ENCODE measurements at regions not wholly inside any gene's neighbourhood (a gene's known extent, or its start where the extent isn't known, plus 50 kb on each side); places are given as distances from the start of the nearest gene placed in this dataset.

DNA sequence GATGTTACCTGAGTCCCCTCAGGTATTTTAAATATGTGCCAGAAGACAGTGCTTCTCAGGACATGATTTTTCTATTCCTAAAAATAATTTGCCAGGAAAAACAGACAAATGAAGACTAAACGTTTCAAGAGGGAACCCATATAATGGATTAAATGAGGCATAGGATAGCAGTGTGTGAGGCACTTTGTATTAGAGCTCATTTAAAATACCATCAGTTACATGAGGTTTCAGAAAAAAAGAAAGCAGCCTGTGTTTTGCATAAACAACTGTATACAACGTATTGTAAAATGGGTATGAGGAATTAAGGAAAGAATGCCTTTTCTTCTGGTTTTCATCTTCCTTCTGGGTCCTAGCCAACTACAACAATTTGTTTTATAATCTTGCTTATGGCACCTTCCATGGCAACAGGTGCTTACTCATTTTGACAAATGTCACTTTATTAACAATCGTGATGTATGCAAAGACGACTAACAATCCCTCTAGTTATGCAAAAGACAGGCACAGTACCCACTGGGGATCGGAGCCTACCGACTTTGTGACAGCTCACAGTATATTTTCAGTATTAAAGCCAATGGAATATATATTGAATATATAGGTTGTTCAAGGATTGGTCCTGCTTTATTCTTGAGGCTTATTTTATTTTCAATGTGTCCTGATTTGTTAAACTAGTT is 231.6 kb upstream of the ZNF717 start:
- no peaks in the 10 kb centered on the region for H3K36me3 Mint-ChIP-seq (ENCODE audit: low read depth)
- H3K4me1 Mint-ChIP-seq (ENCODE audit: low read depth) = no peaks in the 10 kb centered on the region
- no peak overlapping the region for H3K27ac Mint-ChIP-seq
- intact Hi-C loops (cut with micrococcal nuclease) = no loop called here
- H3K9me3 Mint-ChIP-seq = peaks cover 41% of the 10 kb centered on the region
- no peaks in the 10 kb centered on the region for H3K27me3 Mint-ChIP-seq (ENCODE audit: low read depth)
- DNase-seq (ENCODE audit: low spot score) = no peak
- H3K4me3 Mint-ChIP-seq (ENCODE audit: low read depth) = no peak overlapping the region

DNA sequence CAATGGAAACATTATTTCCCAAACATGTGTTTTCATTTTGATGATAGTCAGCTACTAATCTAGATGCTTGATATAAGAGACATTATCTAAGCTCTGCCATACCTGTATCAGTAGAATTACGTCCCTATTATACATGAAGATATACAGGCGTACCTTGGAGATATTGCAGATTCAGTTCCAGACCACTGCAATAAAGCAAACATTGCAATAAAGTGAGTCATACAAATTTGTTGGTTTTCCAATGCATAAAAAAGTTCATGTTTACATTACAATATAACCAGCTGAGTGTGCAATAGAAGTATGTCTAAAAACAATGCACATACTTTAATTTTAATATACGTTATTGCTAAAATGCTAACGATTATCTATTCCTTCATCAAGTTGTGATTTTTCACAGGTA is 236.0 kb upstream of the ZNF717 start:
- Mint-ChIP-seq H3K9me3 (peaks cover 31% of the 10 kb centered on the region), H3K27ac (no peak overlapping the region), H3K4me1 (ENCODE audit: low read depth) (no peaks in the 10 kb centered on the region), H3K36me3 (ENCODE audit: low read depth) (no peaks in the 10 kb centered on the region), H3K27me3 (ENCODE audit: low read depth) (no peaks in the 10 kb centered on the region), H3K4me3 (ENCODE audit: low read depth) (no peak overlapping the region)
- no peak for DNase-seq (ENCODE audit: low spot score)
- intact Hi-C loops (cut with micrococcal nuclease) = no loop called here

DNA sequence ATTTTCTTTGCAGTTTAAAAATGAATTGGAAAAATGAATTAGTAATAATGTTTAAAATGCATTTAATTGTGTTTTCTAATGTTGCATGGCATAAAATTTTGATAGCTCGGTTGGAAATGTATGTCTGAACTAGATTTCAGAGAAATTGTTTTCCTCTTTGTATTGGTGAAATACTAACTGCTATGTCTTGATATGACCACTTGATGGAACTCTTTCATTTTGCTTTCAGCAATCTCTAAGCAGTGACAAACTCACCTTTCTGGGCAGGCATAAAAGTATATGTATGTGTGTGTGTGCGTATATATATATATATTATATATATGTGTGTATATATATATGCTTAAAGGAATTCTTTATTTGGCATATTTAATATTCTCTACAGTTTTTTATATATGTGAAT is 239.3 kb upstream of the ZNF717 start:
- no peaks in the 10 kb centered on the region for H3K4me1 Mint-ChIP-seq (ENCODE audit: low read depth)
- no peaks in the 10 kb centered on the region for H3K27me3 Mint-ChIP-seq (ENCODE audit: low read depth)
- H3K9me3 Mint-ChIP-seq = peaks cover 27% of the 10 kb centered on the region
- no peak overlapping the region for H3K4me3 Mint-ChIP-seq (ENCODE audit: low read depth)
- H3K27ac Mint-ChIP-seq = no peak overlapping the region
- H3K36me3 Mint-ChIP-seq (ENCODE audit: low read depth) = no peaks in the 10 kb centered on the region
- intact Hi-C loops (cut with micrococcal nuclease) = no loop called here
- no peak for DNase-seq (ENCODE audit: low spot score)

DNA sequence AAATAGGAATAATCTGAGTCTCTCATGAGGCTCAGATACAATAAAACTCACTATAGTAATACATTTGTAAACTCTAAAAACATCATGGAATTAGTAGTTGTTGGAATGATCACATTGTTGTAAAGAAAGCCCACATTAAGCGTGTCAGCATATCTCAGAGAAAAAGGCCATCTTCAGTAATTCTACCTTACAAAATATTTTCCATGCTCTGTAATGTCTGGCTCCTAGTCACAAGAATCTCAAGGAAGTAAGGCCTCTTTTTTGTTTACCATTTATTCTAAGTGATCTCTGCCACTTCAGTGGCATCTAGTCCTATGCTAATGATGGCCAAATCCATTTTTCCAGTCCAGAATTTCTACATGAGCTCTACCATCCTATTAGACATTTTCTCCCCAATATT is 240.2 kb upstream of the ZNF717 start:
- no peak for DNase-seq (ENCODE audit: low spot score)
- H3K9me3 Mint-ChIP-seq = peaks cover 26% of the 10 kb centered on the region
- no peak overlapping the region for H3K27ac Mint-ChIP-seq
- H3K4me3 Mint-ChIP-seq (ENCODE audit: low read depth) = no peak overlapping the region
- H3K36me3 Mint-ChIP-seq (ENCODE audit: low read depth) = no peaks in the 10 kb centered on the region
- H3K4me1 Mint-ChIP-seq (ENCODE audit: low read depth) = no peaks in the 10 kb centered on the region
- H3K27me3 Mint-ChIP-seq (ENCODE audit: low read depth) = no peaks in the 10 kb centered on the region
- intact Hi-C loops (cut with micrococcal nuclease) = no loop called here

DNA sequence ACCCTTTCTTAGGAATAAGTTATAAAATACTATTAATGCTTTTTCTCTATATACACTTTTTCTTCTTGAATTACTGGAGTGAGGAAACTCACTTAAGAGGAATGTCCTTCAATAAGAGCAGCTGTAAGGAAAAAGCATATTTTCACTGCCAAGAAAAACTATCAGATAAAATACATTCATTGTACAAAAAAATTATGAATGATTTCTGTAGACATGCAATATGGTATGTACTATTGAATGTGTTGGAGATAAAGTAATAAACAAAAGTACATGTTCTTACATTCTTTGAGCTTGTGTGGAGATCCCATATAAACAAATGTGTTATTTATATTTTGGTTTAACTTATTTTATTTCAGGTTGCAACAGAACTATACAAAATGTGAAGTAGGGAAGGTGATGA is 241.0 kb upstream of the ZNF717 start:
- Mint-ChIP-seq H3K27ac (no peak overlapping the region), H3K4me3 (ENCODE audit: low read depth) (no peak overlapping the region), H3K4me1 (ENCODE audit: low read depth) (no peaks in the 10 kb centered on the region), H3K36me3 (ENCODE audit: low read depth) (no peaks in the 10 kb centered on the region), H3K27me3 (ENCODE audit: low read depth) (no peaks in the 10 kb centered on the region), H3K9me3 (peaks cover 21% of the 10 kb centered on the region)
- DNase-seq (ENCODE audit: low spot score) = no peak
- intact Hi-C loops (cut with micrococcal nuclease) = no loop called here

DNA sequence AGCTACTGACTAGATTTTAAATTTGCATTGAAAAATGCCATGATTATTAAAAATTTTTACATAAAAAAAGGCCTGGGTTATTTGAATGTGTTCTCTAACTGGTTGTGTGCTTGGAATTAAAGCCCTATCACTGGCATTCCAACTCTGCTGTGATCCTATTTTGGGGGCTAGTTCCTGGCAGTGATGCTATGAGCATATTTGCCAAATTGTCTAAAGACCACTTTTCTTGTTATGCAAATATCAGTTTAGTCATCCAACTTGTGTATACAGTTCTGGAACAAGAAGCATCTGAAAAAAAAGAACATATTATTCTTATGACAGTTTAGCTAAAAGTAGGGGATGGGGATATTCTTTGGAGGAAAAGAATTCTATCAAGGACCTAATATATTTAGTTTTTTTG is 243.4 kb upstream of the ZNF717 start:
- H3K4me3 Mint-ChIP-seq (ENCODE audit: low read depth) = no peak overlapping the region
- no peaks in the 10 kb centered on the region for H3K27me3 Mint-ChIP-seq (ENCODE audit: low read depth)
- H3K9me3 Mint-ChIP-seq = peaks cover 23% of the 10 kb centered on the region
- H3K27ac Mint-ChIP-seq = no peak overlapping the region
- no peak for DNase-seq (ENCODE audit: low spot score)
- no peaks in the 10 kb centered on the region for H3K36me3 Mint-ChIP-seq (ENCODE audit: low read depth)
- H3K4me1 Mint-ChIP-seq (ENCODE audit: low read depth) = no peaks in the 10 kb centered on the region
- intact Hi-C loops (cut with micrococcal nuclease) = no loop called here

DNA sequence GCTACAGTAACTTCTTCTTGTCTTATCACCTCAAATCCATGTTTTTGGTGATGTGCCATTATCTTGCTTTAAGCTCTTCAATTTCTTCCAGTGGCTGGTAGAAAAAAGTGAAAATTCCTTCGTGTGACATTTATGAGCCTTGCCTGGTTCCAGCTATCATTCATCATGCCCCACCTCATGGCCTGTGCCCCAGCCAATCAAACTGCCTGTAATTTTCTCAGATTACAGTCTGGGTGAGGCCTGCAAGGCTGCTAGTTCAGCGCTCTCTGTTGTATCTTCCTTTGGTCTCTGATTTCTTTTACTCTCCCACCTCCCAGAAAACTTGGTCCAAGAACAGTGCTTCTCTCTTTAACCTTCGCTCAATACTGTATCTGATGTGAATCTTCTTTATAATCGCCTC is 249.3 kb upstream of the ZNF717 start:
- Mint-ChIP-seq H3K9me3 (peaks cover 31% of the 10 kb centered on the region), H3K27me3 (ENCODE audit: low read depth) (no peaks in the 10 kb centered on the region), H3K27ac (no peak overlapping the region), H3K4me3 (ENCODE audit: low read depth) (no peak overlapping the region), H3K36me3 (ENCODE audit: low read depth) (no peaks in the 10 kb centered on the region), H3K4me1 (ENCODE audit: low read depth) (no peaks in the 10 kb centered on the region)
- intact Hi-C loops (cut with micrococcal nuclease) = no loop called here
- DNase-seq (ENCODE audit: low spot score) = no peak

DNA sequence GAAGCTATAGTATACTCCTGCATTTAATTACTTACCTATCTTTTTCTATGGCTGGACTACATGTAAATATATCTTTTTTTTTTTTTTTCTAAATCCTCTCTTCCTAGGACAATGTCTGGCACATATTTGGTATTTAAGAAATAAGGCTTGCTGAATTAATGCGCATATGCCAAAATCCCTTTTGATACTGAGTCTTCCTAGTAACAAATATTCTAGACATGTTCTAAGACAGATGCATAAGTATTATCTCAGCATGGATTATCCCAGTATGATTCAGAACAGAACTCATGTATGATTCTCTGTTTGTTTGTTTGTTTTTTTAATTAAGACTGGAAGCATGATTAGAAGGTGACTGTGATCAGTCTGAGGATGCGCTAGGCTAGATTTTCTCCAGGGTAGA is 249.8 kb upstream of the ZNF717 start:
- H3K36me3 Mint-ChIP-seq (ENCODE audit: low read depth) = no peaks in the 10 kb centered on the region
- intact Hi-C loops (cut with micrococcal nuclease) = no loop called here
- H3K27ac Mint-ChIP-seq = no peak overlapping the region
- H3K27me3 Mint-ChIP-seq (ENCODE audit: low read depth) = no peaks in the 10 kb centered on the region
- peaks cover 30% of the 10 kb centered on the region for H3K9me3 Mint-ChIP-seq
- no peak for DNase-seq (ENCODE audit: low spot score)
- no peak overlapping the region for H3K4me3 Mint-ChIP-seq (ENCODE audit: low read depth)
- no peaks in the 10 kb centered on the region for H3K4me1 Mint-ChIP-seq (ENCODE audit: low read depth)

DNA sequence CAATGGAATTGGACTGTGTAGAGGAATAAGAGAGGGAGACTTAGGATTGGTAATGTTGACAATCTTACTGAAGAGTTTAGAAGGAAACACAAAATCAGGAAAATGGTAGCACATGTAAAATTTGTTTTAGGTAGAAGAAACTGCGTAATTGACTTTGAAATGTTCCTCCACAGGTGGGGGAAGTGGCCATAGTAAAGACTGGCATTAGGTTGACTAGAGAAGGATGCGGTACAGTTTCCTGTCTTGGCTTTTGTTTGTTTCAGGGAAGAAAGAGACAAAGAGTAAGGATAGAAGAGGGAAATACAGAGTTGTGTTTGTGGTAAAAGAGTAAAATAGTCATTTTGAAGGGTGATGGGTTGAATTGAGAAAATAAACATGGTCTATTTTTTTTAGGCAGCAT is 253.6 kb upstream of the ZNF717 start:
- Mint-ChIP-seq H3K9me3 (peaks cover 19% of the 10 kb centered on the region), H3K27me3 (ENCODE audit: low read depth) (no peaks in the 10 kb centered on the region), H3K27ac (no peak overlapping the region), H3K4me1 (ENCODE audit: low read depth) (no peaks in the 10 kb centered on the region), H3K4me3 (ENCODE audit: low read depth) (no peak overlapping the region), H3K36me3 (ENCODE audit: low read depth) (no peaks in the 10 kb centered on the region)
- intact Hi-C loops (cut with micrococcal nuclease) = no loop called here
- DNase-seq (ENCODE audit: low spot score) = no peak

DNA sequence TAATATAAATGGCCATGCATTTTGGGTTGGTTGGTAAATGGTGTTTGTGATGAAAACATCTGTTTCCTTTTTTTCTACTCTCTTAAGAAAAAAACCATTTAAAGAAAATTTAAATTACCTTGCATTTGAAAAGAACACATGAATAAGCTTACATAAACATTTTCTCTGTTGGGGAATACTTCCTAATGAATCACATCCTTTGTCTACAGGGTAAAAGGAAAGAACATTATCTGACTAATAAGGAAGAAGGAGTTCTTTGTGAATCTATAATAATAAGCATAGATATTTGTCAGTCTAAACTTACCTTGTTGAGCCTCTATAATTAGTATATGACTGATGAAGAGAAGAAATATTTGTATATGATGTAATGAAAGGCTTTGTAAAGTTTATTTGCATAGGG is 254.1 kb upstream of the ZNF717 start:
- DNase-seq (ENCODE audit: low spot score) = no peak
- Mint-ChIP-seq H3K27me3 (ENCODE audit: low read depth) (no peaks in the 10 kb centered on the region), H3K36me3 (ENCODE audit: low read depth) (no peaks in the 10 kb centered on the region), H3K4me3 (ENCODE audit: low read depth) (no peak overlapping the region), H3K27ac (no peak overlapping the region), H3K4me1 (ENCODE audit: low read depth) (no peaks in the 10 kb centered on the region), H3K9me3 (peaks cover 15% of the 10 kb centered on the region)
- intact Hi-C loops (cut with micrococcal nuclease) = no loop called here

DNA sequence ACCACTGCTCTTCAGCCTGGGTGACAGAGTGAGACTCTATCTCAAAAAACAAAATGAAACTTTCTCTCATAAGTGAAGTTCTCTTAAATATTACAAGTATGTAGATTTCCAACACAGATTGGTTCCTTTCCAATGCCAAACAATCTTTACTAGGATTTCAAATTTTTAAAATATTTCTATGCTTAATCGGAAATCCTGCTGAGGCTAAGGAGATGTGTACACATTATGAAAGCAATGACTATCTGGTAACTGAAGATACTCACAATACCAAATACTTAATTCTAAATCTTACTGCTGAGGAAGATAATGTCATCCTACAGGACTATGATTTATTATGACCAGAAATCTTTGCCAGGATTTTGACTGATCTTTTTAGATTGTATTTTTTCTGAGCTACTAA is 255.6 kb upstream of the ZNF717 start:
- intact Hi-C loops (cut with micrococcal nuclease) = no loop called here
- no peak overlapping the region for H3K4me3 Mint-ChIP-seq (ENCODE audit: low read depth)
- no peak overlapping the region for H3K27ac Mint-ChIP-seq
- no peaks in the 10 kb centered on the region for H3K27me3 Mint-ChIP-seq (ENCODE audit: low read depth)
- H3K9me3 Mint-ChIP-seq = peaks cover 4% of the 10 kb centered on the region
- no peaks in the 10 kb centered on the region for H3K36me3 Mint-ChIP-seq (ENCODE audit: low read depth)
- H3K4me1 Mint-ChIP-seq (ENCODE audit: low read depth) = no peaks in the 10 kb centered on the region
- no peak for DNase-seq (ENCODE audit: low spot score)

DNA sequence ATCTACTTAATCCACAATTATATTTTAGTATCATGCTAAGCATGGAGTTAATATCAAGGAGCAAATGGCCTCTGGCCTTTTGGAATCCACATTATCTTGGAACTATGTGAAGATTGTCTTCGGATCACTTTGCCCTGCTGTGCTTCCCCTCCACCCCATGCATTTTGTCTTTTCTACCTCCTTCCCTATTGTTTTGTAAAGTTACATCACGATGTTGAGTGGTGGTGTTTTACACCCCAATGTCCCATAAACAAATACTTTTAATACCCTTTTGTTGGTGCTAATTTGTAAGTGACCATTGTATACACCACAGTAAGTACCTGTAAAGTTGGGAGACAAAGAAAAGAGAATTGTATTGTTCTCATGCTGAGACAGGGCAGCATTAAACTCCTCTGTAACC is 258.4 kb upstream of the ZNF717 start:
- no peak overlapping the region for H3K4me3 Mint-ChIP-seq (ENCODE audit: low read depth)
- no peak overlapping the region for H3K27ac Mint-ChIP-seq
- intact Hi-C loops (cut with micrococcal nuclease) = no loop called here
- DNase-seq (ENCODE audit: low spot score) = no peak
- no peaks in the 10 kb centered on the region for H3K27me3 Mint-ChIP-seq (ENCODE audit: low read depth)
- no peaks in the 10 kb centered on the region for H3K36me3 Mint-ChIP-seq (ENCODE audit: low read depth)
- H3K4me1 Mint-ChIP-seq (ENCODE audit: low read depth) = no peaks in the 10 kb centered on the region
- H3K9me3 Mint-ChIP-seq = peaks cover 10% of the 10 kb centered on the region

DNA sequence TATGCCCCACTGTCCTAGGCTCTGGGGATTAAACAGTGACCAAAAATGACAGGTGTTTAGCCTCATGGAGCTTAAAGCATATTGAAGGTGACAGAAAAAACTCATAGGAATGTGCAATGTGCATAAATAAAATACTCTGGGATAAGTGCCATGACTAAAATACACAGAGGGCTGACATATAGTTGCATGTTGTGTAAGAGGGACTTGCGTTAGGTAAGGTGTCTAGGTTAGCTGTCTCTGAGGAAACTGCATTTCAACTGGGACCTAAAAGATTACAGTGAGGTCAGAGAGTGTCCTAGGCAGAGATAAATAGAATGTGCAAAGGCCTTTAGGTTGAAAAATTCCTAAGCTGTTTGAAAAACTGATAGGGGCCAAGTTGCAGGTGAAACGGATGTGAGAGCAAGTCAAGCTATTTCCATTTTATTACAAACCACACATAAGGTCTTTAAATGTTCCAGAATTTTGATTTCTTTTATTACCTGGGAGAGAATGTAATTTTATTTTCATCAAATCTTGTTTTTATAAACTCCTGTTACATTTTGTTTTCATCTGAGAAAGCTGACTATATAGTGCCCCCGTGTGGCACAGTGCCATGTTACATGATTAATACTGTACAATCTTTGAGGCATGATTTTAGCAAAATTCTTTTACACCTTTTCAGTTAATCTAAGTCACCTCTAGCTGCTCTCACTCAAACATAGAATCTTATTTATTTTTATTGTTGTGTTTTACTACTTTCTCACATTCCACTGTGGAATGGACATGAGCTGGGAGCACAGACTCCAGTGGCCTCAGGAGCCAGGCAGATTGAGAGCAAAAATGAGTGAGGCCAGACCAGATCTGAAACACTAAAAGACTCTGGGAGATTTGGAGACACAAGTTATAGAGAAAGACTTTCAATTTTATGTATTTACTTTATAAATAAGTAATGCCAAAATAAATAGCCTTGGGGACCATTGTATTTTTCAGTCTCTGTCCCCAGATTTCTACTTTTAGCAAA is 259.6 kb upstream of the ZNF717 start:
- H3K36me3 Mint-ChIP-seq (ENCODE audit: low read depth) = no peaks in the 10 kb centered on the region
- no peaks in the 10 kb centered on the region for H3K27me3 Mint-ChIP-seq (ENCODE audit: low read depth)
- intact Hi-C loops (cut with micrococcal nuclease) = no loop called here
- no peak overlapping the region for H3K27ac Mint-ChIP-seq
- peaks cover 15% of the 10 kb centered on the region for H3K9me3 Mint-ChIP-seq
- no peak overlapping the region for H3K4me3 Mint-ChIP-seq (ENCODE audit: low read depth)
- H3K4me1 Mint-ChIP-seq (ENCODE audit: low read depth) = no peaks in the 10 kb centered on the region
- DNase-seq (ENCODE audit: low spot score) = no peak
